ENCODE measurements at regions not wholly inside any gene's neighbourhood (a gene's known extent, or its start where the extent isn't known, plus 50 kb on each side); places are given as distances from the start of the nearest gene placed in this dataset.

DNA sequence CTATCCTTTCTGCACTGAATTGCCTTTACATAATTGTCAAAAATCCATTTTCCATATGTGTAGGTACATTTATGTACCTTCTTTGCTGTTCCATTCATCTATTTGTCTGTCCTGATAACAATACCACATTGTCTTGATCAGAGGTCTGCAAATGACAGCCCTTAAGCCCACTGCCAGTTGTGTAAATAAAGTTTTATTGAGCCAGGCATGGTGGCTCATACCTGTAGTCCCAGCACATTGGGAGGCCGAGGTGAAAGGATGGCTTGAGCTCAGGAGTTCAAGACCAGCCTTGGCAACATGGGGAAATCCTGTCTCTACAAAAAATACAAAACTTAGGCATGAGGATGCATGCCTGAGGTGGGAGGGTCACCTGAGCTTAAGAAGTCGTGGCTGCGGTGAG is 121.0 kb downstream of the TFCP2L1 start (continued):
- TF ChIP-seq, protein P1, sequence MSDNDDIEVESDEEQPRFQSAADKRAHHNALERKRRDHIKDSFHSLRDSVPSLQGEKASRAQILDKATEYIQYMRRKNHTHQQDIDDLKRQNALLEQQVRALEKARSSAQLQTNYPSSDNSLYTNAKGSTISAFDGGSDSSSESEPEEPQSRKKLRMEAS (IDR thresholded peaks at IDR 0.05; ENCODE audit: low read depth, low read length) = no peak
- TF ChIP-seq CHD4 (IDR thresholded peaks at IDR 0.05) (no peak), ZNF207 (IDR thresholded peaks at IDR 0.05; ENCODE audit: borderline replicate concordance) (no peak), IKZF2 (IDR thresholded peaks at IDR 0.05) (no peak)

DNA sequence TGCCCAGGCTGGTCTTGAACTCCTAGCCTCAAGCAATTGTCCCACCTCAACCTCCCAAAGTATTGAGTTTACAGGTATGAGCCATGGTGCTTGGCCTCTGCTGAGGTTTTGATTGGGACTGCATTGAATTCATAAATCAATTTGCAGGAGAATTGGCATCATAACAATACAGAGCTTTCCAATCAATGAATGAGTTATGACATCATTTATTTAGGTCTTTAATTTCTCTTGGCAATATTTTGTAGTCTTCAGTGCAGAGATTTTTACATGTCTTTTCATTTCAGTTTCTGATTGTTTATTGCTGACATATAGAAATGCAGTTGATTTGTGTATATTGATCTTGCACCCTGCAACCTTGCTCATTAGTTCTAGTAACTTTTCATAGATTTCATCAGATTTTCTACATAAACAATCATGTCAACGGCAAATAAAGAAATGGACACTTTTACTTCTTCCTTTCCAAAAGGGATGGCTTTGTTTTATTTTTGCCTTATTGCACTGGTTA is 119.9 kb downstream of the TFCP2L1 start:
- CTCF ChIA-PET = no interaction called here
- POLR2A ChIA-PET = no interaction called here
- BruUV-seq (replicated peaks) = no TSS peak
- Histone ChIP-seq H3K9me3 (replicated peaks; ENCODE audit: control insufficient read depth, insufficient read depth, low read length) (no peaks in the 10 kb centered on the region), H2AFZ (ENCODE audit: control insufficient read depth, low read depth, low read length) (no peak overlapping the region), H3K27me3 (replicated peaks in 1 of 2; ENCODE audit: control insufficient read depth in 2 of 2, insufficient read depth in 2 of 2, low read length in 1 of 2) (no peaks in the 10 kb centered on the region), H3K27ac (ENCODE audit: control insufficient read depth, insufficient read depth) (no peak overlapping the region), H3K4me1 (ENCODE audit: control insufficient read depth, insufficient read depth, low read length) (no peaks in the 10 kb centered on the region), H3K4me3 (no peak overlapping the region), H3K4me2 (ENCODE audit: control insufficient read depth, insufficient read depth) (no peak overlapping the region), H3K79me2 (ENCODE audit: control insufficient read depth, insufficient read depth, low read length) (no peaks in the 10 kb centered on the region), H3K36me3 (ENCODE audit: control insufficient read depth in 2 of 2, insufficient read depth in 2 of 2, low read length in 1 of 2) (no peaks in the 10 kb centered on the region), H3K9ac (ENCODE audit: control insufficient read depth, insufficient read depth, low read length) (no peak overlapping the region), H4K20me1 (ENCODE audit: control insufficient read depth, insufficient read depth) (no peaks in the 10 kb centered on the region)
- WGBS (ENCODE audit: insufficient coverage, insufficient replicate concordance, low lambda C conversion rate, missing lambda C conversion rate) = 52% methylated on average over 1 of the region's 1 CpG
- ATAC-seq (no peak), DNase-seq (ENCODE audit: low read depth, low spot score) (no peak), FAIRE-seq (no peak)
- RAD21 ChIA-PET (ENCODE audit: unreplicated experiment) = no interaction called here
- in situ Hi-C loops (cut with MboI) = no loop called here
- intact Hi-C loops (cut with micrococcal nuclease; ENCODE audit: unreplicated experiment) = no loop called here
- SMC1A ChIA-PET (ENCODE audit: uncharacterized antibody, unreplicated experiment) = no interaction called here
- TF ChIP-seq ZNF384 (IDR thresholded peaks at IDR 0.05; ENCODE audit: borderline replicate concordance, low read depth, low read length) (no peak), EP300 (IDR thresholded peaks at IDR 0.05; ENCODE audit: borderline replicate concordance in 1 of 2, control insufficient read depth in 1 of 2, low read depth in 2 of 2, low read length in 2 of 2) (no peak), ZNF24 (IDR thresholded peaks at IDR 0.05) (no peak), DPF2 (IDR thresholded peaks at IDR 0.05) (no peak), NBN (IDR thresholded peaks at IDR 0.05) (no peak), RAD51 (IDR thresholded peaks at IDR 0.05) (no peak), RCOR1 (conservative IDR thresholded peaks at IDR 0.05; ENCODE audit: low read depth, low read length) (no peak), CBX5 (IDR thresholded peaks at IDR 0.05; ENCODE audit: low read depth) (no peak), ZNF622 (IDR thresholded peaks at IDR 0.05) (no peak)
- TF ChIP-seq, protein P2, sequence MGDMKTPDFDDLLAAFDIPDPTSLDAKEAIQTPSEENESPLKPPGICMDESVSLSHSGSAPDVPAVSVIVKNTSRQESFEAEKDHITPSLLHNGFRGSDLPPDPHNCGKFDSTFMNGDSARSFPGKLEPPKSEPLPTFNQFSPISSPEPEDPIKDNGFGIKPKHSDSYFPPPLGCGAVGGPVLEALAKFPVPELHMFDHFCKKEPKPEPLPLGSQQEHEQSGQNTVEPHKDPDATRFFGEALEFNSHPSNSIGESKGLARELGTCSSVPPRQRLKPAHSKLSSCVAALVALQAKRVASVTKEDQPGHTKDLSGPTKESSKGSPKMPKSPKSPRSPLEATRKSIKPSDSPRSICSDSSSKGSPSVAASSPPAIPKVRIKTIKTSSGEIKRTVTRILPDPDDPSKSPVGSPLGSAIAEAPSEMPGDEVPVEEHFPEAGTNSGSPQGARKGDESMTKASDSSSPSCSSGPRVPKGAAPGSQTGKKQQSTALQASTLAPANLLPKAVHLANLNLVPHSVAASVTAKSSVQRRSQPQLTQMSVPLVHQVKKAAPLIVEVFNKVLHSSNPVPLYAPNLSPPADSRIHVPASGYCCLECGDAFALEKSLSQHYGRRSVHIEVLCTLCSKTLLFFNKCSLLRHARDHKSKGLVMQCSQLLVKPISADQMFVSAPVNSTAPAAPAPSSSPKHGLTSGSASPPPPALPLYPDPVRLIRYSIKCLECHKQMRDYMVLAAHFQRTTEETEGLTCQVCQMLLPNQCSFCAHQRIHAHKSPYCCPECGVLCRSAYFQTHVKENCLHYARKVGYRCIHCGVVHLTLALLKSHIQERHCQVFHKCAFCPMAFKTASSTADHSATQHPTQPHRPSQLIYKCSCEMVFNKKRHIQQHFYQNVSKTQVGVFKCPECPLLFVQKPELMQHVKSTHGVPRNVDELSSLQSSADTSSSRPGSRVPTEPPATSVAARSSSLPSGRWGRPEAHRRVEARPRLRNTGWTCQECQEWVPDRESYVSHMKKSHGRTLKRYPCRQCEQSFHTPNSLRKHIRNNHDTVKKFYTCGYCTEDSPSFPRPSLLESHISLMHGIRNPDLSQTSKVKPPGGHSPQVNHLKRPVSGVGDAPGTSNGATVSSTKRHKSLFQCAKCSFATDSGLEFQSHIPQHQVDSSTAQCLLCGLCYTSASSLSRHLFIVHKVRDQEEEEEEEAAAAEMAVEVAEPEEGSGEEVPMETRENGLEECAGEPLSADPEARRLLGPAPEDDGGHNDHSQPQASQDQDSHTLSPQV (IDR thresholded peaks at IDR 0.05) = no peak
- TF ChIP-seq, protein P1 (IDR thresholded peaks at IDR 0.05; ENCODE audit: low read depth, low read length) = no peak
- TF ChIP-seq, protein P3, sequence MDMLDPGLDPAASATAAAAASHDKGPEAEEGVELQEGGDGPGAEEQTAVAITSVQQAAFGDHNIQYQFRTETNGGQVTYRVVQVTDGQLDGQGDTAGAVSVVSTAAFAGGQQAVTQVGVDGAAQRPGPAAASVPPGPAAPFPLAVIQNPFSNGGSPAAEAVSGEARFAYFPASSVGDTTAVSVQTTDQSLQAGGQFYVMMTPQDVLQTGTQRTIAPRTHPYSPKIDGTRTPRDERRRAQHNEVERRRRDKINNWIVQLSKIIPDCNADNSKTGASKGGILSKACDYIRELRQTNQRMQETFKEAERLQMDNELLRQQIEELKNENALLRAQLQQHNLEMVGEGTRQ (IDR thresholded peaks at IDR 0.05; ENCODE audit: borderline replicate concordance, low read depth, low read length) = no peak
- TF ChIP-seq, protein P4, sequence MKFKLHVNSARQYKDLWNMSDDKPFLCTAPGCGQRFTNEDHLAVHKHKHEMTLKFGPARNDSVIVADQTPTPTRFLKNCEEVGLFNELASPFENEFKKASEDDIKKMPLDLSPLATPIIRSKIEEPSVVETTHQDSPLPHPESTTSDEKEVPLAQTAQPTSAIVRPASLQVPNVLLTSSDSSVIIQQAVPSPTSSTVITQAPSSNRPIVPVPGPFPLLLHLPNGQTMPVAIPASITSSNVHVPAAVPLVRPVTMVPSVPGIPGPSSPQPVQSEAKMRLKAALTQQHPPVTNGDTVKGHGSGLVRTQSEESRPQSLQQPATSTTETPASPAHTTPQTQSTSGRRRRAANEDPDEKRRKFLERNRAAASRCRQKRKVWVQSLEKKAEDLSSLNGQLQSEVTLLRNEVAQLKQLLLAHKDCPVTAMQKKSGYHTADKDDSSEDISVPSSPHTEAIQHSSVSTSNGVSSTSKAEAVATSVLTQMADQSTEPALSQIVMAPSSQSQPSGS (IDR thresholded peaks at IDR 0.05; ENCODE audit: low read length) = no peak
- TF ChIP-seq, protein P5, sequence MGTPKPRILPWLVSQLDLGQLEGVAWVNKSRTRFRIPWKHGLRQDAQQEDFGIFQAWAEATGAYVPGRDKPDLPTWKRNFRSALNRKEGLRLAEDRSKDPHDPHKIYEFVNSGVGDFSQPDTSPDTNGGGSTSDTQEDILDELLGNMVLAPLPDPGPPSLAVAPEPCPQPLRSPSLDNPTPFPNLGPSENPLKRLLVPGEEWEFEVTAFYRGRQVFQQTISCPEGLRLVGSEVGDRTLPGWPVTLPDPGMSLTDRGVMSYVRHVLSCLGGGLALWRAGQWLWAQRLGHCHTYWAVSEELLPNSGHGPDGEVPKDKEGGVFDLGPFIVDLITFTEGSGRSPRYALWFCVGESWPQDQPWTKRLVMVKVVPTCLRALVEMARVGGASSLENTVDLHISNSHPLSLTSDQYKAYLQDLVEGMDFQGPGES (IDR thresholded peaks at IDR 0.05) = no peak
